Memory B cell (primary cell): ENCODE measurements at regions not wholly inside any gene's neighbourhood (a gene's known extent, or its start where the extent isn't known, plus 50 kb on each side); places are given as distances from the start of the nearest gene placed in this dataset.
"Not testable (repeated sequence)": the region's sequence is repeated elsewhere in the genome, so short reads cannot be mapped to it uniquely, and the experiment has no call there.

ENCODE experiments used
- ATAC-seq: fragments of 150-1000 bp; cut with Tn5 transposase; 2 replicates; pipeline ENCODE4 v1.10.0; 2021; ENCODE audit warnings: low read depth, mild to moderate bottlenecking, moderate library complexity
- DNase-seq, 2 donors: peaks; one replicate each; pipeline ENCODE4 v3.0.0; 2022; ENCODE audit warnings: low spot score in 2 of 2
- H3K27ac Mint-ChIP-seq: one replicate; pipeline ENCODE4 v1.8.0; 2022; ENCODE audit warnings: mild to moderate bottlenecking, moderate library complexity, mixed read lengths
- H3K27me3 Mint-ChIP-seq: one replicate; pipeline ENCODE4 v1.8.0; 2022; ENCODE audit warnings: mixed read lengths
- H3K36me3 Mint-ChIP-seq: one replicate; pipeline ENCODE4 v1.8.0; 2022; ENCODE audit warnings: mild to moderate bottlenecking, mixed read lengths
- H3K4me1 Mint-ChIP-seq: one replicate; pipeline ENCODE4 v1.8.0; 2022; ENCODE audit warnings: mixed read lengths
- H3K4me3 Mint-ChIP-seq: one replicate; pipeline ENCODE4 v1.8.0; 2022; ENCODE audit warnings: mild to moderate bottlenecking, moderate library complexity, mixed read lengths
- H3K9me3 Mint-ChIP-seq: one replicate; pipeline ENCODE4 v1.8.0; 2022; ENCODE audit warnings: mixed read lengths

DNA sequence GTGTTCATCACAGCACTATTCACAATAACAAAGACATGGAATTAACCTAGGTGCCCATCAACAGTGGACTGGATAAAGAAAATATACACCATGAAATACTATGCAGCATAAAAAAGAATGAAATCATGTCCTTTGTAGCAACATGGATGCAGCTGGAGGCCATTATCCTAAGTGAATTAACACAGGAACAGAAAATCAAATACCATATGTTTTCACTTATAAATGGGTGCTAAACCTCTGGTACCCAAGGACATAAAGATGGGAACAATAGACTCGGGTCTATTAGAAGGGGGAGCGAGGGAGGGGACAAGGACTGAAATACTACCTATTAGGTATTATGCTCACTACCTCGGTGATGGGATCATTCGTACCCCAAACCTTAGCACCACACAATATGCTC, 66.4 kb upstream of the PTPN13 start:
- H3K27me3 Mint-ChIP-seq, ATAC-seq, H3K9me3 Mint-ChIP-seq, H3K36me3 Mint-ChIP-seq, DNase-seq, H3K4me3 Mint-ChIP-seq, H3K27ac Mint-ChIP-seq, H3K4me1 Mint-ChIP-seq: not testable (repeated sequence)

DNA sequence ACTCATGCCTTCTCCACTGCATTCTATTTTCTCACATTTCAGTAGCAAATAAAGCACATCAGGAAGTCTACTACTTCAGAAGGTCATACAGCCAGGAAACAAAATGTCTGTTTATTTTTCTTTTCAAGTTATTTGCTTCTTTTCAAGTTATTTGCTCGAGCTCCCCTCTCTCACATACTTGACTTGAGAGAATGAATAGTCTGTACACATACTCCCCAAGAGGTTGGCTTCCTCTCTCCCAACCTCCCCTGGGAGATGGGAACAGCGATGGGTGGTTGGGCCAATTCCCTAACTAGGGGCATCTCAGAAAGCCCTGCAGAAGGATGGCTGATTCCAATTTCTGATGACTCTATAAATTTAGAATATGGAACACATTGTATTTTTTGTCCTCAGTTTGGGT, 64.7 kb upstream of the PTPN13 start:
- Mint-ChIP-seq H3K4me1 (no peaks in the 10 kb centered on the region), H3K36me3 (no peaks in the 10 kb centered on the region), H3K4me3 (no peak overlapping the region), H3K27ac (no peak overlapping the region), H3K9me3 (peaks cover under 1% of the 10 kb centered on the region), H3K27me3 (peaks cover 2% of the 10 kb centered on the region)
- ATAC-seq (no peak), DNase-seq (no peak)

- H3K27me3 Mint-ChIP-seq, result peaks cover 2% of the 10 kb centered on the region
- H3K4me1 Mint-ChIP-seq, result no peaks in the 10 kb centered on the region
- H3K36me3 Mint-ChIP-seq, result no peaks in the 10 kb centered on the region
- H3K4me3 Mint-ChIP-seq, result no peak overlapping the region
- no peak for ATAC-seq
- H3K9me3 Mint-ChIP-seq, result no peaks in the 10 kb centered on the region
- H3K27ac Mint-ChIP-seq, result no peak overlapping the region
- DNase-seq, result no peak
Observed at GRCh38 chr4:86530183-86530582, 63.9 kb upstream of the PTPN13 start.

DNA sequence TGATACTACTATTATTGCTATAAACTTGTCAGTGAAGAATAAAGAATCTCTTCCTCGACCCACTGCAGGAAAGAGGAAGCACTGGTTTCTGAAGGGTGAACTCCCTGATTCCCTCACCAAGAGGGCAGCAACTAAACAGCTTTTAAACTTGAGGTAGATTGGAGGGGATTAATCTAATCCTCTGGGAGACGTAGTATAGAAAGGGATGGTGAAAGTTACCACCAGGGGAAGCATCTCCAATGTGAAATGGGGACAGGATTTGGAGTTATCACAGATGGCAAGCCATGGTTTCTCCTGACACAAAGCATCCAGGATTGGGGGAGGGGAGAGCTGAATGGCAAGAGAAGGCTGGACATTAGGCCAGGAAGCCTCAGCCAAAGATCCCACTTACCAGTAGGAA, 62.7 kb upstream of the PTPN13 start:
- H3K4me3 Mint-ChIP-seq, result no peak overlapping the region
- no peaks in the 10 kb centered on the region for H3K36me3 Mint-ChIP-seq
- peaks cover 2% of the 10 kb centered on the region for H3K27me3 Mint-ChIP-seq
- DNase-seq, result no peak
- no peak for ATAC-seq
- H3K27ac Mint-ChIP-seq, result no peak overlapping the region
- no peaks in the 10 kb centered on the region for H3K4me1 Mint-ChIP-seq
- no peaks in the 10 kb centered on the region for H3K9me3 Mint-ChIP-seq

GRCh38 chr4:86532851-86533250, 61.3 kb upstream of the PTPN13 start:
- Mint-ChIP-seq H3K36me3 (no peaks in the 10 kb centered on the region), H3K4me1 (no peaks in the 10 kb centered on the region), H3K4me3 (no peak overlapping the region), H3K9me3 (no peaks in the 10 kb centered on the region), H3K27ac (no peak overlapping the region), H3K27me3 (peaks cover 3% of the 10 kb centered on the region)
- DNase-seq, result no peak
- ATAC-seq, result no peak

GRCh38 chr4:86536151-86536550, 58.0 kb upstream of the PTPN13 start:
- peaks cover 5% of the 10 kb centered on the region for H3K27me3 Mint-ChIP-seq
- DNase-seq, result no peak
- no peaks in the 10 kb centered on the region for H3K9me3 Mint-ChIP-seq
- ATAC-seq, result no peak
- H3K4me3 Mint-ChIP-seq, result no peak overlapping the region
- no peak overlapping the region for H3K27ac Mint-ChIP-seq
- no peaks in the 10 kb centered on the region for H3K36me3 Mint-ChIP-seq
- no peaks in the 10 kb centered on the region for H3K4me1 Mint-ChIP-seq

DNA sequence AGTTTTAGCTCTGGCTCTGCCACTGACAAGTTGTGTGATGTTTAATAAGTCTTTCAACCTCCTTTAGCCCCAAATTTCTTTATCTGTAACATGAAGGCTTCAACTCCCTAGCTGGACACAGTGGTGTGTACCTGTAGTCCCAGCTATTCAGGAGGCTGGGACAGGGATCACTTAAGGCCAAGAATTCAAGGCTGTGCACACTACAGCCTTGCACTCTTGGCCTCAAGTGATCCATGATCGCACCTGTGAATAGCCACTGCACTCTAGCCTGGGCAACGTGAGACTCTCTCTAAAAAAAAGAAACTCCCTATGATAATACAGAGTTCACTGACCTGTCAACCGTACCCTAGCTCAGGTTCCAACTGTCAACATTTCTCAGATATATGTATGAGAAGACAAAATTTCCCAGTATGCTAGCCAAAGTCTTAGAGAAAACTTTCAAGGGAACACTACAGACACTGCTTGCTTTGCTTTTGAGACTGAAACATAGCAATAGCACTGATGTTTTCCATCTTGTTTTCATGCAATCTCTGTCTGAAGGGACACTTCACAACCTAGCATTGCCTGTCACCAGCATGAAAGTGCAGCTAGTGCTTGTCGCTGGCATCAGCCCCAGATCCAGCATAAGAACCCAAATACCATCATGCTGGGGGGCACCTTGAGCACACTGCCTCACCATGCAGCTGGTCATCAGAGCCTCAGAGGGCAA, 51.6 kb upstream of the PTPN13 start:
- H3K27ac Mint-ChIP-seq, result no peak overlapping the region

GRCh38 chr4:86543080-86543479, 51.0 kb upstream of the PTPN13 start:
- Mint-ChIP-seq H3K27me3 (peaks cover 3% of the 10 kb centered on the region), H3K36me3 (no peaks in the 10 kb centered on the region), H3K27ac (no peak overlapping the region), H3K9me3 (peaks cover 2% of the 10 kb centered on the region), H3K4me1 (no peaks in the 10 kb centered on the region), H3K4me3 (no peak overlapping the region)
- no peak for DNase-seq
- ATAC-seq, result no peak

More for the DNA sequence above, 51.6 kb upstream of the PTPN13 start:
- peaks cover 2% of the 10 kb centered on the region for H3K9me3 Mint-ChIP-seq
- H3K4me1 Mint-ChIP-seq, result no peaks in the 10 kb centered on the region
- no peak for ATAC-seq
- no peaks in the 10 kb centered on the region for H3K36me3 Mint-ChIP-seq
- H3K27me3 Mint-ChIP-seq, result peaks cover 3% of the 10 kb centered on the region
- H3K4me3 Mint-ChIP-seq, result no peak overlapping the region
- DNase-seq, result no peak

GRCh38 chr4:86543560-86544309, 50.4 kb upstream of the PTPN13 start:
- ATAC-seq, result no peak
- H3K27ac Mint-ChIP-seq, result no peak overlapping the region
- H3K27me3 Mint-ChIP-seq, result peaks cover 5% of the 10 kb centered on the region
- no peak for DNase-seq
- no peak overlapping the region for H3K4me3 Mint-ChIP-seq
- H3K36me3 Mint-ChIP-seq, result no peaks in the 10 kb centered on the region
- H3K4me1 Mint-ChIP-seq, result no peaks in the 10 kb centered on the region
- H3K9me3 Mint-ChIP-seq, result peaks cover 2% of the 10 kb centered on the region

GRCh38 chr4:86544310-86544966, 49.7 kb upstream of the PTPN13 start:
- Mint-ChIP-seq H3K27me3 (peaks cover 5% of the 10 kb centered on the region), H3K4me1 (no peaks in the 10 kb centered on the region), H3K9me3 (peaks cover 2% of the 10 kb centered on the region), H3K36me3 (no peaks in the 10 kb centered on the region), H3K4me3 (no peak overlapping the region), H3K27ac (no peak overlapping the region)
- ATAC-seq, result no peak
- no peak for DNase-seq
